H1 (cell line): ENCODE measurements at regions not wholly inside any gene's neighbourhood (a gene's known extent, or its start where the extent isn't known, plus 50 kb on each side); places are given as distances from the start of the nearest gene placed in this dataset.

Source experiments
- GTF2F1 ChIP-seq: IDR thresholded peaks from 2 replicates; pipeline ENCODE4 v1.6.1; 2012; ENCODE audit warnings: low read depth, low read length, improper control_type of control experiment, borderline replicate concordance
- TBP ChIP-seq: IDR thresholded peaks from 2 replicates; pipeline ENCODE4 v1.6.1; 2011; ENCODE audit warnings: low read depth, low read length, improper control_type of control experiment
- TF ChIP-seq, protein P1 (sequence below), 3 experiments: IDR thresholded peaks; 1 replicate in 2 of 3; 2 replicates in 1 of 3; pipeline versions ENCODE4 v1.5.1 to v1.6.1; 2011; ENCODE audit warnings: low read length in 3 of 3, mild to moderate bottlenecking in 3 of 3, inconsistent platforms in 2 of 3, low read depth in 1 of 3, moderate library complexity in 1 of 3; ENCODE audit not compliant: insufficient read depth in 1 of 3; ENCODE audit errors: control extremely low read depth in 1 of 3

- no peak for TF ChIP-seq TBP
- TF ChIP-seq, protein P1, sequence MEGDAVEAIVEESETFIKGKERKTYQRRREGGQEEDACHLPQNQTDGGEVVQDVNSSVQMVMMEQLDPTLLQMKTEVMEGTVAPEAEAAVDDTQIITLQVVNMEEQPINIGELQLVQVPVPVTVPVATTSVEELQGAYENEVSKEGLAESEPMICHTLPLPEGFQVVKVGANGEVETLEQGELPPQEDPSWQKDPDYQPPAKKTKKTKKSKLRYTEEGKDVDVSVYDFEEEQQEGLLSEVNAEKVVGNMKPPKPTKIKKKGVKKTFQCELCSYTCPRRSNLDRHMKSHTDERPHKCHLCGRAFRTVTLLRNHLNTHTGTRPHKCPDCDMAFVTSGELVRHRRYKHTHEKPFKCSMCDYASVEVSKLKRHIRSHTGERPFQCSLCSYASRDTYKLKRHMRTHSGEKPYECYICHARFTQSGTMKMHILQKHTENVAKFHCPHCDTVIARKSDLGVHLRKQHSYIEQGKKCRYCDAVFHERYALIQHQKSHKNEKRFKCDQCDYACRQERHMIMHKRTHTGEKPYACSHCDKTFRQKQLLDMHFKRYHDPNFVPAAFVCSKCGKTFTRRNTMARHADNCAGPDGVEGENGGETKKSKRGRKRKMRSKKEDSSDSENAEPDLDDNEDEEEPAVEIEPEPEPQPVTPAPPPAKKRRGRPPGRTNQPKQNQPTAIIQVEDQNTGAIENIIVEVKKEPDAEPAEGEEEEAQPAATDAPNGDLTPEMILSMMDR (IDR thresholded peaks at IDR 0.05; ENCODE audit: control extremely low read depth in 1 of 3, insufficient read depth in 1 of 3, low read depth in 1 of 3, low read length in 3 of 3) = no peak
- TF ChIP-seq GTF2F1 = no peak
- TF ChIP-seq, all 59 proteins: peak for 0
Measured at GRCh38 chr21:20373031-20373430, 625.2 kb upstream of the NCAM2 start (continued).
